Prostate gland (tissue), 2 donors: ENCODE measurements at regions not wholly inside any gene's neighbourhood (a gene's known extent, or its start where the extent isn't known, plus 50 kb on each side); places are given as distances from the start of the nearest gene placed in this dataset.

Experiments used
- POLR2AphosphoS5 ChIP-seq: sonication (generic); formaldehyde crosslinking; IDR thresholded peaks from one replicate; pipeline ENCODE4 v1.6.1; 2017; ENCODE audit warnings: antibody characterized with exemption
- TF ChIP-seq, protein P1 (sequence below), 4 experiments: fragments of 200-600 bp in 2 of 4; fragments of 450-650 bp in 2 of 4; sonication (generic) in 2 of 4; IDR thresholded peaks; 1 replicate in 3 of 4; 2 replicates in 1 of 4; pipeline ENCODE4 v1.5.1; 2016 to 2019; ENCODE audit warnings: antibody characterized with exemption in 4 of 4, mild to moderate bottlenecking in 2 of 4, moderate library complexity in 2 of 4

- TF ChIP-seq, protein P1, sequence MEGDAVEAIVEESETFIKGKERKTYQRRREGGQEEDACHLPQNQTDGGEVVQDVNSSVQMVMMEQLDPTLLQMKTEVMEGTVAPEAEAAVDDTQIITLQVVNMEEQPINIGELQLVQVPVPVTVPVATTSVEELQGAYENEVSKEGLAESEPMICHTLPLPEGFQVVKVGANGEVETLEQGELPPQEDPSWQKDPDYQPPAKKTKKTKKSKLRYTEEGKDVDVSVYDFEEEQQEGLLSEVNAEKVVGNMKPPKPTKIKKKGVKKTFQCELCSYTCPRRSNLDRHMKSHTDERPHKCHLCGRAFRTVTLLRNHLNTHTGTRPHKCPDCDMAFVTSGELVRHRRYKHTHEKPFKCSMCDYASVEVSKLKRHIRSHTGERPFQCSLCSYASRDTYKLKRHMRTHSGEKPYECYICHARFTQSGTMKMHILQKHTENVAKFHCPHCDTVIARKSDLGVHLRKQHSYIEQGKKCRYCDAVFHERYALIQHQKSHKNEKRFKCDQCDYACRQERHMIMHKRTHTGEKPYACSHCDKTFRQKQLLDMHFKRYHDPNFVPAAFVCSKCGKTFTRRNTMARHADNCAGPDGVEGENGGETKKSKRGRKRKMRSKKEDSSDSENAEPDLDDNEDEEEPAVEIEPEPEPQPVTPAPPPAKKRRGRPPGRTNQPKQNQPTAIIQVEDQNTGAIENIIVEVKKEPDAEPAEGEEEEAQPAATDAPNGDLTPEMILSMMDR (IDR thresholded peaks at IDR 0.05): no peak
- TF ChIP-seq POLR2AphosphoS5: no peak
These were observed 51.0 kb upstream of the RFLNA start for GRCh38 chr12:124243936-124244335.
